ENCODE measurements at regions not wholly inside any gene's neighbourhood (a gene's known extent, or its start where the extent isn't known, plus 50 kb on each side); places are given as distances from the start of the nearest gene placed in this dataset.

DNA sequence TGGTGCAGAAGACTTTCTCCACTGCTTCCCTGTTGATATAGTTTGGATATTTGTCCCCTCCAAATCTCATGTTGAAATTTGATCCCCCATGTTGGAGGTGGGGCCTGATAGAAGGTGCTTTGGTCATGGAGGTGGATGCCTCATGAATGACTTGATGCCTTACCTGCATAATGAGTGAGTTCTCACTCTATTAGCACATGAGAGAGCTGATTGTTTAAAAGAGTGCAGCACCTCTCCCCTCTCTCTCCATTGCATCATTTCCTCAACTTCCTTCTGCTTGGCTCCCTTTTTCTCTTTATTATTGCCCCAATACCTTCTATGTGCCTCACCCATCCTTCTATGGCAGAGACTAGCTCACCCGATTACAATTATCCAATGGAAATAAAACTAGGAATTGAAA lies 90.8 kb upstream of the COX10 start:
- TF ChIP-seq, protein P1, sequence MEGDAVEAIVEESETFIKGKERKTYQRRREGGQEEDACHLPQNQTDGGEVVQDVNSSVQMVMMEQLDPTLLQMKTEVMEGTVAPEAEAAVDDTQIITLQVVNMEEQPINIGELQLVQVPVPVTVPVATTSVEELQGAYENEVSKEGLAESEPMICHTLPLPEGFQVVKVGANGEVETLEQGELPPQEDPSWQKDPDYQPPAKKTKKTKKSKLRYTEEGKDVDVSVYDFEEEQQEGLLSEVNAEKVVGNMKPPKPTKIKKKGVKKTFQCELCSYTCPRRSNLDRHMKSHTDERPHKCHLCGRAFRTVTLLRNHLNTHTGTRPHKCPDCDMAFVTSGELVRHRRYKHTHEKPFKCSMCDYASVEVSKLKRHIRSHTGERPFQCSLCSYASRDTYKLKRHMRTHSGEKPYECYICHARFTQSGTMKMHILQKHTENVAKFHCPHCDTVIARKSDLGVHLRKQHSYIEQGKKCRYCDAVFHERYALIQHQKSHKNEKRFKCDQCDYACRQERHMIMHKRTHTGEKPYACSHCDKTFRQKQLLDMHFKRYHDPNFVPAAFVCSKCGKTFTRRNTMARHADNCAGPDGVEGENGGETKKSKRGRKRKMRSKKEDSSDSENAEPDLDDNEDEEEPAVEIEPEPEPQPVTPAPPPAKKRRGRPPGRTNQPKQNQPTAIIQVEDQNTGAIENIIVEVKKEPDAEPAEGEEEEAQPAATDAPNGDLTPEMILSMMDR (IDR thresholded peaks at IDR 0.05), result no peak
- TF ChIP-seq POLR2A (IDR thresholded peaks at IDR 0.05; ENCODE audit: low read depth), result no peak
- no peak for TF ChIP-seq POLR2AphosphoS5 (IDR thresholded peaks at IDR 0.05)
- TF ChIP-seq EP300 (IDR thresholded peaks at IDR 0.05), result no peak

Data from esophagus muscularis mucosa (tissue), 4 donors.